ENCODE measurements at regions not wholly inside any gene's neighbourhood (a gene's known extent, or its start where the extent isn't known, plus 50 kb on each side); places are given as distances from the start of the nearest gene placed in this dataset.

- H4K20me1 ChIP-seq (ENCODE audit: insufficient read depth), result no peaks in the 10 kb centered on the region
- POLR2A ChIA-PET, result no interaction called here
- no peaks in the 10 kb centered on the region; the same call in 1 of the 2 replicates for H3K27me3 ChIP-seq (ENCODE audit: insufficient read depth)
- H3K4me2 ChIP-seq, result no peak overlapping the region
- H3K9me3 ChIP-seq, result no peaks in the 10 kb centered on the region
- no peak overlapping the region for H2AFZ ChIP-seq (ENCODE audit: low read depth)
- H3K27ac ChIP-seq (ENCODE audit: low read depth in 2 of 2, low read length in 1 of 2), result no peak overlapping the region
- CTCF ChIA-PET, result no interaction called here
- no peak for DNase-seq
- no peaks in the 10 kb centered on the region for H3K9me2 ChIP-seq
- no peak overlapping the region for H3K4me3 ChIP-seq (ENCODE audit: low read depth in 2 of 2, low read length in 1 of 2)
- no peak overlapping the region for H3K9ac ChIP-seq
- no peak for TF ChIP-seq CHD2 (IDR thresholded peaks at IDR 0.05; ENCODE audit: low read length, partially characterized antibody)
- no peak for TF ChIP-seq SIN3A (IDR thresholded peaks at IDR 0.05; ENCODE audit: borderline replicate concordance, low read depth, low read length)
- no peak for TF ChIP-seq CTCF (IDR thresholded peaks at IDR 0.05)
- TF ChIP-seq TCF12 (IDR thresholded peaks at IDR 0.05), result no peak
- TF ChIP-seq YY1 (IDR thresholded peaks at IDR 0.05; ENCODE audit: low read depth), result no peak
- no peak for TF ChIP-seq FOSL2 (IDR thresholded peaks at IDR 0.05; ENCODE audit: borderline replicate concordance, low read depth)
- H3K79me2 ChIP-seq (ENCODE audit: insufficient read depth), result no peaks in the 10 kb centered on the region
- no peaks in the 10 kb centered on the region; a peak in 1 of 4 replicates for H3K4me1 ChIP-seq (ENCODE audit: control insufficient read depth in 1 of 2, insufficient read depth in 2 of 2, low read depth in 1 of 2, low read length in 1 of 2)
- no peaks in the 10 kb centered on the region for H3K36me3 ChIP-seq (replicated peaks in 1 of 2; ENCODE audit: control insufficient read depth in 1 of 2, insufficient read depth in 2 of 2, low read length in 1 of 2)
- H3F3A ChIP-seq (replicated peaks; ENCODE audit: insufficient read depth), result no peaks in the 10 kb centered on the region
These were observed 239.2 kb upstream of the KIF2A start for GRCh38 chr5:62066761-62067277.

- no peak for DNase-seq
- H3K27me3 ChIP-seq (ENCODE audit: insufficient read depth), result peaks cover 5% of the 10 kb centered on the region; the same call in 1 of the 2 replicates
- no peaks in the 10 kb centered on the region for H3K36me3 ChIP-seq (replicated peaks in 1 of 2; ENCODE audit: control insufficient read depth in 1 of 2, insufficient read depth in 2 of 2, low read length in 1 of 2)
- no peaks in the 10 kb centered on the region for H4K20me1 ChIP-seq (ENCODE audit: insufficient read depth)
- H3K4me3 ChIP-seq (ENCODE audit: low read depth in 2 of 2, low read length in 1 of 2), result no peak overlapping the region
- no peak overlapping the region for H3K4me2 ChIP-seq
- H3K9ac ChIP-seq, result no peak overlapping the region
- no peaks in the 10 kb centered on the region for H3K79me2 ChIP-seq (ENCODE audit: insufficient read depth)
- H3K9me2 ChIP-seq, result no peaks in the 10 kb centered on the region
- no peak overlapping the region for H3K27ac ChIP-seq (ENCODE audit: low read depth in 2 of 2, low read length in 1 of 2)
- no peaks in the 10 kb centered on the region for H3F3A ChIP-seq (replicated peaks; ENCODE audit: insufficient read depth)
- TF ChIP-seq RXRA (IDR thresholded peaks at IDR 0.05; ENCODE audit: borderline replicate concordance, low read depth) (no peak), RCOR1 (IDR thresholded peaks at IDR 0.05; ENCODE audit: low read length) (no peak), NRF1 (IDR thresholded peaks at IDR 0.05; ENCODE audit: low read depth, low read length) (no peak), YY1 (IDR thresholded peaks at IDR 0.05; ENCODE audit: low read depth) (no peak), IRF3 (IDR thresholded peaks at IDR 0.05; ENCODE audit: low read depth, low read length) (no peak), EP300 (IDR thresholded peaks at IDR 0.05; ENCODE audit: borderline replicate concordance in 1 of 2, low read depth in 1 of 2, low read length in 1 of 2) (no peak)
- WGBS (ENCODE audit: low lambda C conversion rate), result 40% methylated on average over 3 of the region's 3 CpGs
- CTCF ChIA-PET, result no interaction called here
- no peaks in the 10 kb centered on the region; a peak in 1 of 4 replicates for H3K4me1 ChIP-seq (ENCODE audit: control insufficient read depth in 1 of 2, insufficient read depth in 2 of 2, low read depth in 1 of 2, low read length in 1 of 2)
- no peak overlapping the region for H2AFZ ChIP-seq (ENCODE audit: low read depth)
- POLR2A ChIA-PET, result no interaction called here
- H3K9me3 ChIP-seq, result no peaks in the 10 kb centered on the region
These were observed 237.5 kb upstream of the KIF2A start for GRCh38 chr5:62068554-62068953.
